GM21825 (cell line): ENCODE measurements at regions not wholly inside any gene's neighbourhood (a gene's known extent, or its start where the extent isn't known, plus 50 kb on each side); places are given as distances from the start of the nearest gene placed in this dataset.

Experiments
- ATAC-seq: cut with Tn5 transposase; IDR thresholded peaks from one replicate; pipeline ENCODE4 v1.9.1; 2021; ENCODE audit warnings: mild to moderate bottlenecking, moderate library complexity; ENCODE audit not compliant: unreplicated experiment

- no peak for ATAC-seq
Measured at GRCh38 chr17:36861531-36861930, 75.7 kb upstream of the LHX1 start.

GRCh38 chr17:36862116-36862920 lies 75.0 kb upstream of the LHX1 start:
- no peak for ATAC-seq

- ATAC-seq, result no peak
Measured at GRCh38 chr17:36863131-36863530, 74.1 kb upstream of the LHX1 start.

GRCh38 chr17:36863676-36864612 lies 73.3 kb upstream of the LHX1 start:
- no peak for ATAC-seq

- ATAC-seq, result no peak
Measured at GRCh38 chr17:36864827-36865430, 72.3 kb upstream of the LHX1 start.

- ATAC-seq, result no peak
Measured at GRCh38 chr17:36867716-36868341, 69.4 kb upstream of the LHX1 start.

GRCh38 chr17:36868777-36869176 lies 68.5 kb upstream of the LHX1 start:
- ATAC-seq, result no peak

- ATAC-seq, result no peak
Measured at GRCh38 chr17:36869441-36869840, 67.8 kb upstream of the LHX1 start.

GRCh38 chr17:36869856-36870719 lies 67.2 kb upstream of the LHX1 start:
- ATAC-seq, result no peak

- no peak for ATAC-seq
Measured at GRCh38 chr17:36870720-36870999, 66.6 kb upstream of the LHX1 start.

GRCh38 chr17:36875698-36876293 lies 61.5 kb upstream of the LHX1 start:
- ATAC-seq, result no peak

- no peak for ATAC-seq
Measured at GRCh38 chr17:36876966-36877365, 60.3 kb upstream of the LHX1 start.

GRCh38 chr17:36877771-36878170 lies 59.5 kb upstream of the LHX1 start:
- no peak for ATAC-seq

- ATAC-seq, result no peak
Measured at GRCh38 chr17:36878216-36878615, 59.1 kb upstream of the LHX1 start.

GRCh38 chr17:36879027-36879426 lies 58.2 kb upstream of the LHX1 start:
- ATAC-seq, result no peak

GRCh38 chr17:36879624-36880131 lies 57.6 kb upstream of the LHX1 start:
- no peak for ATAC-seq

GRCh38 chr17:36880268-36880905 lies 56.9 kb upstream of the LHX1 start:
- no peak for ATAC-seq

GRCh38 chr17:36881323-36881722 lies 56.0 kb upstream of the LHX1 start:
- no peak for ATAC-seq

- no peak for ATAC-seq
Measured at GRCh38 chr17:36884495-36885152, 52.7 kb upstream of the LHX1 start.
